ENCODE measurements at regions not wholly inside any gene's neighbourhood (a gene's known extent, or its start where the extent isn't known, plus 50 kb on each side); places are given as distances from the start of the nearest gene placed in this dataset.

DNA sequence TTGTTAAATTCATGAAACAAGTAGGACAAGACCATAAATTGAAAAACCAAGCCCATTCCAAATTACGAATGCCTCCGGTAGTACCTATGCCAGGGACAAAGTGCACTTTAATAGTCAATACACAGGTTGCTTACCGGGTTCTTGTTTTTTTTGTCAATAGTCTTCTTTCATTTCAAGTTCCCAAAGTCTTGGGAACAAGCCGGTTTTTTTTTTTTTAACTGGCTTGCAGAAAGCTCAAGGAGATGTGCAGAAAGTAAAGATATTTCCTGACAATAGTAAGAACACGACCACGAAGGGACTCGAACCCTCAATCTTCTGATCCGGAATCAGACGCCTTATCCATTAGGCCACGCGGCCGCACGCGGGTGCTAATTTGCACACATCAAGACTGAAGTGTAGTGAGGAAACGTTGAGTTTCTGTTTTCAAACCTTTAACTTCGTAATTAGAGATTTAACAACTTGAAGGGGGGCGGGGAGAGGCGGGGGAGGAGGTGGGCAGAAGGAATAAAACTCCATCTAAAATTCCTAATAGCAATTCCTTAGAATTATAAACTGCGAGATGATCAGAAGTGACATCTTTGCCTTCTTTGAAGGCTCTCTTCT is 181.0 kb downstream of the TRIM27 start:
- TF ChIP-seq POLR2A (IDR thresholded peaks at IDR 0.05; ENCODE audit: low read depth, low read length) = no peak
- TF ChIP-seq POLR2AphosphoS5 (IDR thresholded peaks at IDR 0.05; ENCODE audit: low read depth, low read length) = no peak
- TF ChIP-seq TAF1 (IDR thresholded peaks at IDR 0.05; ENCODE audit: borderline replicate concordance, low read depth, low read length) = no peak

Data from GM12892 (cell line).